ENCODE measurements at regions not wholly inside any gene's neighbourhood (a gene's known extent, or its start where the extent isn't known, plus 50 kb on each side); places are given as distances from the start of the nearest gene placed in this dataset.

DNA sequence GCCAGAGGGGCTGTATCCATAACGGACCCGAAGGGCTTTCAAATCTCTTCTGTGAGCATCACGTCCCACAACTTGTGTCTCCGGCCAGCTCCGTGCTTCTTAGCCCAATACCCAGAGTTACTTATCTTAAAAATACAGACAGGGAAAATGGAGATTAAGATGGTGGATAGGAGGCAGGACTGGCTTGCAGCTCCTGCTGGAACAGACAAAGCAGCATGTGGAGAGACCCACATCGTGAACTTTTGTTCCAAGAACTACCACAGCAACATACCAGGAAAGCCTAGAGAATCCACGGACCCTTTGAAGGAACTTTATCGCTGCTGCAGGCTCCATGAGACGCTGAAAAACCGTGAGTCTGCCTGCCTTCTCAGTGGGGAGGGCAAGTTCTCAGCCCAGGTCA, 113.7 kb downstream of the RNASET2 start:
- intact Hi-C loops (cut with micrococcal nuclease) = no loop called here
- no peak for TF ChIP-seq CTCF (IDR thresholded peaks at IDR 0.05)
- DNase-seq (no peak), ATAC-seq (ENCODE audit: low read depth) (no peak)
- Mint-ChIP-seq H3K27me3 (no peaks in the 10 kb centered on the region), H3K4me3 (no peak overlapping the region), H3K27ac (no peak overlapping the region), H3K9me3 (no peaks in the 10 kb centered on the region), H3K4me1 (peaks cover 26% of the 10 kb centered on the region), H3K36me3 (ENCODE audit: low read depth) (no peaks in the 10 kb centered on the region)
- CTCF ChIA-PET = no interaction called here
- POLR2A ChIA-PET = interaction anchor here (0.6 kb wide), 1 partner anchor 114 kb away, joined by 3 read pairs; the partner anchor contains the start of gene RNASET2

- H3K4me3 Mint-ChIP-seq = no peak overlapping the region
- ATAC-seq (ENCODE audit: low read depth) (no peak), DNase-seq (no peak)
- intact Hi-C loops (cut with micrococcal nuclease) = no loop called here
- no peak overlapping the region for H3K27ac Mint-ChIP-seq
- POLR2A ChIA-PET = interaction anchor here (0.5 kb wide), 1 partner anchor 122 kb away, joined by 3 read pairs; no protein-coding TSS in a partner anchor
- no peaks in the 10 kb centered on the region for H3K9me3 Mint-ChIP-seq
- CTCF ChIA-PET = no interaction called here
- H3K36me3 Mint-ChIP-seq (ENCODE audit: low read depth) = no peaks in the 10 kb centered on the region
- TF ChIP-seq CTCF (IDR thresholded peaks at IDR 0.05) = no peak
- peaks cover 12% of the 10 kb centered on the region for H3K4me1 Mint-ChIP-seq
- H3K27me3 Mint-ChIP-seq = no peaks in the 10 kb centered on the region
Observed at GRCh38 chr6:166841216-166841615, 115.1 kb downstream of the RNASET2 start.

DNA sequence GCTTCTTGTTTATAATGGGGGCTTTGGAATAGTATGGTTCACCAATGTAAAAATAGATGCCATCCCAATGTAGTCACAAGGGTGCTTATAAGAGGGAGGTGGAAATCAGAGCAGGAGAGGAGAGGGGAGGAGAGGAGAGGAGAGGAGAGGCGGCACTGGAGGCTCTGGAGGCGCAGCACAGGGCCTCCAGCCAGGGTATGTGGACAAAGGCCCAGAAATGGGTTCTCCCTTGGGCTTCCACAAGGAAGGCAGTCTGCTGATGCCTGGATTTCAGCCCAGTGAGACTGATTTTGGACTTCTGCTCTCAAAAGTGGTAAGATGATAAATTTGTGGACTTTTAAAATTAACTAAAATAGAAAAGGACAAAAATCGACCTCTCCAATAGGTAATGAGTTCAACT, 116.8 kb downstream of the RNASET2 start:
- no peak for ATAC-seq (ENCODE audit: low read depth)
- Mint-ChIP-seq H3K27ac (no peak overlapping the region), H3K27me3 (no peaks in the 10 kb centered on the region), H3K4me1 (peaks cover 4% of the 10 kb centered on the region), H3K36me3 (ENCODE audit: low read depth) (no peaks in the 10 kb centered on the region), H3K4me3 (no peak overlapping the region), H3K9me3 (peaks cover 5% of the 10 kb centered on the region)
- DNase-seq = no peak
- POLR2A ChIA-PET = no interaction called here
- no peak for TF ChIP-seq CTCF (IDR thresholded peaks at IDR 0.05)
- CTCF ChIA-PET = no interaction called here
- intact Hi-C loops (cut with micrococcal nuclease) = no loop called here

GRCh38 chr6:166838987-166839386, 117.4 kb downstream of the RNASET2 start:
- intact Hi-C loops (cut with micrococcal nuclease) = no loop called here
- ATAC-seq (ENCODE audit: low read depth) (no peak), DNase-seq (no peak)
- POLR2A ChIA-PET = no interaction called here
- CTCF ChIA-PET = no interaction called here
- peaks cover 5% of the 10 kb centered on the region for H3K9me3 Mint-ChIP-seq
- TF ChIP-seq CTCF (IDR thresholded peaks at IDR 0.05) = no peak
- H3K27me3 Mint-ChIP-seq = no peaks in the 10 kb centered on the region
- H3K4me1 Mint-ChIP-seq = peaks cover 4% of the 10 kb centered on the region
- H3K36me3 Mint-ChIP-seq (ENCODE audit: low read depth) = no peaks in the 10 kb centered on the region
- no peak overlapping the region for H3K4me3 Mint-ChIP-seq
- no peak overlapping the region for H3K27ac Mint-ChIP-seq

- ChIA-PET POLR2A (no interaction called here), CTCF (no interaction called here)
- Mint-ChIP-seq H3K4me3 (no peak overlapping the region), H3K4me1 (peaks cover 4% of the 10 kb centered on the region), H3K27me3 (no peaks in the 10 kb centered on the region), H3K27ac (no peak overlapping the region), H3K9me3 (peaks cover 5% of the 10 kb centered on the region), H3K36me3 (ENCODE audit: low read depth) (no peaks in the 10 kb centered on the region)
- DNase-seq (no peak), ATAC-seq (ENCODE audit: low read depth) (no peak)
- no peak for TF ChIP-seq CTCF (IDR thresholded peaks at IDR 0.05)
- intact Hi-C loops (cut with micrococcal nuclease) = no loop called here
Observed at GRCh38 chr6:166836785-166837718, 119.3 kb downstream of the RNASET2 start.

All from activated B cell treated with CpG ODN at 0.5 μM for 24 hours (primary cell).